ENCODE measurements at regions not wholly inside any gene's neighbourhood (a gene's known extent, or its start where the extent isn't known, plus 50 kb on each side); places are given as distances from the start of the nearest gene placed in this dataset.
A peak's percentile ranks its signal among the peaks of the same experiment; 100 is the strongest.
"Not testable (repeated sequence)": the region's sequence is repeated elsewhere in the genome, so short reads cannot be mapped to it uniquely, and the experiment has no call there.

DNA sequence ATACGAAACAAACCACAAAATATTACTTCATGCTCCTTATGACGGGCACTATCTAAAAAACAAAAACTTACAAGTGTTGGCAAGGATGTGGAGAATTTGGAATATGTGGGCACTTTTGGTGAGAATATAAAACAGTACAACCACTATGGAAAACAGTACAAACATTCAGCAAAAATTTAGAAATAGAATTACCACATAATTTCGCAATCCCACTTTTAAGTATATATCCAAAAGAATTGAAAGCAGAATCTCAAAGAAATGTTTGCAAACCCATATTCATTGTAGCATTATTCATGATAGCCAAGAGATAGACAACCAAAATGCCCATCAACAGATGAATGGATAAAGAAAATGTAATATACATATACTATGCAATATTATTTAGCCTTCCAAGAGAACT lies 1173.7 kb upstream of the PRR20A start:
- no peak for DNase-seq (ENCODE audit: low read depth in 4 of 6, low spot score in 6 of 6)
- H3K36me3 ChIP-seq (ENCODE audit: control insufficient read depth, insufficient read depth, low read length) = no peaks in the 10 kb centered on the region
- H3K4me3 ChIP-seq (ENCODE audit: low read depth, low read length) = no peak overlapping the region
- WGBS (ENCODE audit: insufficient coverage) = no CpG with 5 or more reads among the region's 3 CpGs
- H3K27me3 ChIP-seq (ENCODE audit: control insufficient read depth, insufficient read depth, low read length) = no peaks in the 10 kb centered on the region
- no peak overlapping the region for H3K27ac ChIP-seq (ENCODE audit: low read depth, low read length)
- no peaks in the 10 kb centered on the region for H3K9me3 ChIP-seq (ENCODE audit: control insufficient read depth, insufficient read depth, low read length)
- no peaks in the 10 kb centered on the region for H3K4me1 ChIP-seq (ENCODE audit: control insufficient read depth, insufficient read depth, low read length)

DNA sequence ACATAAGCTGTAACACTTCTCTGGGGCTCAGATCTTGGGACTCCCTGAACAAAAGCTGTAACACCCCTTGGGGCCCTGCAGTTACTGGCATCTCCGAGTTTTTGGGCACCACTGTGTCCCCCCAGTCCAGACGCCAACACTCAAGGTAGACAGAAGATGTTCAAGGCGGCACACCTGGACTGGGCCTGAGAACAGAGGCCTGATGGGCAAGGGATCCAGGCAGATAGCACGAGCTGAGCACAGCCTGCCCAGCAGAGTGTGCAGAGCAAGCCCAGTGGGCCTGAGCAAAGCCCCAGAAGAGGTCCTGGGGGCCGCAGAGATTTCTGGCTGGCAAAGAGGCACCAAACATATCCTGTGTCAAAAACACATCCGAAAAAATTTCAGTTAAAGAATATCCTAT lies 1163.3 kb upstream of the PRR20A start:
- Histone ChIP-seq H3K4me3 (ENCODE audit: low read depth, low read length) (no peak overlapping the region), H3K27me3 (ENCODE audit: control insufficient read depth, insufficient read depth, low read length) (no peaks in the 10 kb centered on the region), H3K36me3 (ENCODE audit: control insufficient read depth, insufficient read depth, low read length) (no peaks in the 10 kb centered on the region), H3K27ac (ENCODE audit: low read depth, low read length) (no peak overlapping the region), H3K4me1 (ENCODE audit: control insufficient read depth, insufficient read depth, low read length) (no peaks in the 10 kb centered on the region), H3K9me3 (ENCODE audit: control insufficient read depth, insufficient read depth, low read length) (no peaks in the 10 kb centered on the region)
- 88% methylated on average over 4 of the region's 6 CpGs for WGBS (ENCODE audit: insufficient coverage)
- no peak for DNase-seq (ENCODE audit: low read depth in 4 of 6, low spot score in 6 of 6)

DNA sequence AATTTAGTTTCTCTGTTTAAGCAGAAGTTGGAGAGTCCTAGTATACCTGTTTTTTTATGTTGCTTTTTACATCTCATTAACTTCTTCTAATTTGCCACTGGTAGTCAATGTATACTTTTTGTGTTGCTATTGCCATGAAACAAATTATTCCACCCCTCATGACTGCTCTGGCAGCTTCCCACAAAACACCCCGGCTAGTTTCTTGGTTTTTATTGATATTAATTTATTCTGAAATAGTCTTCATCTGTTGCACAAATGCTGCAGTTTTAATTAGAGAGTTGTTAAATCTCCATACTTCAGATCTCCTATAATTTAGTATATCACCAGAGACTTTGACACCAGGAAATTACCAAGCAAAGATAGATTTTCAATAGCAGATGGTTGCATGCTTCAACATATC lies 1159.3 kb upstream of the PRR20A start:
- no CpG with 5 or more reads among the region's 1 CpG for WGBS (ENCODE audit: insufficient coverage)

DNA sequence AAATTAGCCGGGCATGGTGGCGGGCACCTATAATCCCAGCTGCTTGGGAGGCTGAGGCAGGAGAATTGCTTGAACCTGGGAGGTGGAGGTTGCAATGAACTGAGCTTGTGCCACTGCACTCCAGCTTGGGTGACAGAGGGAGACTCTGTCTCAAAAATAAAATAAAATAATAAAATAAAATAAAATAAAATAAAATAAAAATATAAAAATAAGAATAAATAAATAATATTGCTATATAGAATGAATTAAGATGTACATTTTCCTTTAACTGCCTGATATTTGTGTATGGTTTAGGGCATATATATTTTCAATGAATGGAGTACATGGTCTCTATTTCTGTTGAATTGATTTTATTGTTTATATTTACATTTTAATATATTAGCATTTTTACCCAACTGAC lies 1156.7 kb upstream of the PRR20A start:
- H3K4me1 ChIP-seq (ENCODE audit: control insufficient read depth, insufficient read depth, low read length); H3K36me3 ChIP-seq (ENCODE audit: control insufficient read depth, insufficient read depth, low read length); H3K27ac ChIP-seq (ENCODE audit: low read depth, low read length); H3K4me3 ChIP-seq (ENCODE audit: low read depth, low read length); H3K27me3 ChIP-seq (ENCODE audit: control insufficient read depth, insufficient read depth, low read length); H3K9me3 ChIP-seq (ENCODE audit: control insufficient read depth, insufficient read depth, low read length); DNase-seq (ENCODE audit: low read depth in 4 of 6, low spot score in 6 of 6): not testable (repeated sequence)
- no CpG with 5 or more reads among the region's 2 CpGs for WGBS (ENCODE audit: insufficient coverage)

More for the DNA sequence above, 1159.3 kb upstream of the PRR20A start:
- peak in 1 of 6 donors; percentile 65 for DNase-seq (ENCODE audit: low read depth in 4 of 6, low spot score in 6 of 6)
- Histone ChIP-seq H3K9me3 (ENCODE audit: control insufficient read depth, insufficient read depth, low read length) (no peaks in the 10 kb centered on the region), H3K4me3 (ENCODE audit: low read depth, low read length) (no peak overlapping the region), H3K4me1 (ENCODE audit: control insufficient read depth, insufficient read depth, low read length) (no peaks in the 10 kb centered on the region), H3K27ac (ENCODE audit: low read depth, low read length) (no peak overlapping the region), H3K36me3 (ENCODE audit: control insufficient read depth, insufficient read depth, low read length) (no peaks in the 10 kb centered on the region), H3K27me3 (ENCODE audit: control insufficient read depth, insufficient read depth, low read length) (no peaks in the 10 kb centered on the region)

DNA sequence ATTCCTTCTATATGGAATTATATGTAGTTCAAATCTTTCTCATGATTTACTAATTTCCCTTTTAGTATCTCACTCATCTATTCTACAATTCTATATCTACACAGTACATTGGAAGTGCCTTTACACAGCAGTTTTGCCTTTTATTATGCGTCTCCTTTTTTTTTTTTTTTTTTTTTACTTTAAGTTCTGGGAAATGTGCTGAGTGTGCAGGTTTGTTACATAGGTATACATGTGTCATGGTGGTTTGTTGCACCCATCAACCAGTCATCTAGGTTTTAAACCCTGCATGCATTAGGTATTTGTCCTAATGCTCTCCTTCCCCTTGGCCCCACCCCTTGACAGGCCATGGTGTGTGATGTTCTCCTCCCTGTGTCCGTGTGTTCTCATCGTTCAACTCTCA lies 1150.1 kb upstream of the PRR20A start:
- Histone ChIP-seq H3K4me3 (ENCODE audit: low read depth, low read length) (no peak overlapping the region), H3K27me3 (ENCODE audit: control insufficient read depth, insufficient read depth, low read length) (no peaks in the 10 kb centered on the region), H3K27ac (ENCODE audit: low read depth, low read length) (no peak overlapping the region), H3K36me3 (ENCODE audit: control insufficient read depth, insufficient read depth, low read length) (no peaks in the 10 kb centered on the region), H3K9me3 (ENCODE audit: control insufficient read depth, insufficient read depth, low read length) (no peaks in the 10 kb centered on the region), H3K4me1 (ENCODE audit: control insufficient read depth, insufficient read depth, low read length) (no peaks in the 10 kb centered on the region)
- DNase-seq (ENCODE audit: low read depth in 4 of 6, low spot score in 6 of 6) = no peak
- WGBS (ENCODE audit: insufficient coverage) = no CpG with 5 or more reads among the region's 3 CpGs

DNA sequence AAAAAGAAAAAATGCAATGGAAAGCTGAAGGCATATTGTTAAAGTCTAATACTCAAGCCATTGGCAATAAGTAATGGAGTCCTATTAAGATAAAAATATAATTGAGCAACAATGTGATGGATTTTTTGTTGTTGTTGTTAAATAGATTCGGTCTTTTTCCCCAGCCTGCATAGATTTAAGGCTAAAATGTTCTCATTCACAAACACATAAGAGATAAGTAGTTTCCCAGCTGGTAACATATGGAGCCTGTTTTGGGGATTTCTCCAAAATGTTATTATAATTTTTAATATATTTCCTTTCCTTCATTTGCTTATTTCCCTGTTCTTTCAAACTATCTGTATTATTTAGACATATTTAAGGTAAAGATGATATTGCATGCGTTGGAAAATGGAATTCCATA lies 1149.1 kb upstream of the PRR20A start:
- Histone ChIP-seq H3K4me3 (ENCODE audit: low read depth, low read length) (no peak overlapping the region), H3K9me3 (ENCODE audit: control insufficient read depth, insufficient read depth, low read length) (no peaks in the 10 kb centered on the region), H3K4me1 (ENCODE audit: control insufficient read depth, insufficient read depth, low read length) (no peaks in the 10 kb centered on the region), H3K27me3 (ENCODE audit: control insufficient read depth, insufficient read depth, low read length) (no peaks in the 10 kb centered on the region), H3K27ac (ENCODE audit: low read depth, low read length) (no peak overlapping the region), H3K36me3 (ENCODE audit: control insufficient read depth, insufficient read depth, low read length) (no peaks in the 10 kb centered on the region)
- no CpG with 5 or more reads among the region's 2 CpGs for WGBS (ENCODE audit: insufficient coverage)
- no peak for DNase-seq (ENCODE audit: low read depth in 4 of 6, low spot score in 6 of 6)

DNA sequence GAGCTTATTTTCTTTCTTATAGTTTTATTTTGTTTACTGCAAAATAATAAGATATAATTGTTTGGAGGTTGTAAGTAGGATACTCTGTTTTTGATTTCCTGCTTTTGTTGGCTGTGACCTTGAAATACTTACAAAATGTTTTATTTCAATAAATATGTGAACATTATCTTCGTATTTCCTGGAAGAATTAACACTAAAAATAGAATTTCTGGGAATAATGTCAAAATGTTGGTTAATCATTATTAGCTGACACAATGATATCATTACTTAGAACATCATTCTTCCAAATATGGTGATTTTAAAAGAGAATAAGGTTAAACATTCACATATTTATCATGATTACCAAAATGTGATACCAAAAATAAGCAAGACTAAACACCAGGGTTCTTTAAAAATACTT lies 1148.6 kb upstream of the PRR20A start:
- H3K4me1 ChIP-seq (ENCODE audit: control insufficient read depth, insufficient read depth, low read length) = no peaks in the 10 kb centered on the region
- no CpG with 5 or more reads among the region's 1 CpG for WGBS (ENCODE audit: insufficient coverage)
- H3K27me3 ChIP-seq (ENCODE audit: control insufficient read depth, insufficient read depth, low read length) = no peaks in the 10 kb centered on the region
- no peaks in the 10 kb centered on the region for H3K9me3 ChIP-seq (ENCODE audit: control insufficient read depth, insufficient read depth, low read length)
- no peaks in the 10 kb centered on the region for H3K36me3 ChIP-seq (ENCODE audit: control insufficient read depth, insufficient read depth, low read length)
- no peak for DNase-seq (ENCODE audit: low read depth in 4 of 6, low spot score in 6 of 6)
- H3K4me3 ChIP-seq (ENCODE audit: low read depth, low read length) = no peak overlapping the region
- H3K27ac ChIP-seq (ENCODE audit: low read depth, low read length) = no peak overlapping the region

DNA sequence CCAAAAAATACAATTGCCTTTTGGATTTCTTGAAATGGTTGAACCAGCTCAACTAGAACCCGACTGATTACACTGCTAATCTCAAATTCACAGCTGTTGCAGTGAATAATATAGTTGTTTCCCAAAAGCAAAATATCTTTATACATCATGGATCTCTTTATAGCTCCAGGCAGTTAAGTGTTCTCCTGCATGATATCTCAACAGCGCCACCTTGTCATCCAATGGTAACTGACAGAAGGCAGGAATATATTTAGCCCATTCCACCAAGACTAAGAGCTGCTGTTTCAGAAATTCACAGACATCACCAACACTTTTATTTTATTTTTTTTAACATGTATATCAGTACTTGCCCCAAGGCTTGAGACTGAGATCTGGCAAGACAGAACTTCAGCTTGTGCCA lies 1141.0 kb upstream of the PRR20A start:
- no peaks in the 10 kb centered on the region for H3K4me1 ChIP-seq (ENCODE audit: control insufficient read depth, insufficient read depth, low read length)
- no CpG with 5 or more reads among the region's 2 CpGs for WGBS (ENCODE audit: insufficient coverage)
- no peak for DNase-seq (ENCODE audit: low read depth in 4 of 6, low spot score in 6 of 6)

DNA sequence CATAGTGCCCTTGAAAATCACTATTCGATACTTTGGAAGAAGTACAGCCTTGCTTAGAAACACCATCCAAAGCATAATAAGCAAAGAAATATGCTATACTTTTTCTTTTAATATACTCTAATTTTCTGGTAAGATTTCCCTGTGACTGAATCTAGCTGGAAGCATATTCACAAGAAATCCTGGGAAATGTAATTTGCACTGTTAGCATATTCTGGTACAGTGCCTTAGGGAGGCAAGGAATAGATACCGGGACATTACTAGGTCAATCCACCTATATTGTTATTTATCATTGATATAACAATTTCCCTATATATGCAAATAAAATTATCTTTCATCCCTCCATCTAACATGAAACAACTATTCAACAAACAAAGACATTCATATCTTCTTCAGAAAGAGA lies 1131.3 kb upstream of the PRR20A start:
- no CpG with 5 or more reads among the region's 2 CpGs for WGBS (ENCODE audit: insufficient coverage)
- no peaks in the 10 kb centered on the region for H3K27me3 ChIP-seq (ENCODE audit: control insufficient read depth, insufficient read depth, low read length)
- no peaks in the 10 kb centered on the region for H3K36me3 ChIP-seq (ENCODE audit: control insufficient read depth, insufficient read depth, low read length)
- H3K27ac ChIP-seq (ENCODE audit: low read depth, low read length) = no peak overlapping the region
- no peak for DNase-seq (ENCODE audit: low read depth in 4 of 6, low spot score in 6 of 6)
- no peak overlapping the region for H3K4me3 ChIP-seq (ENCODE audit: low read depth, low read length)
- H3K9me3 ChIP-seq (ENCODE audit: control insufficient read depth, insufficient read depth, low read length) = no peaks in the 10 kb centered on the region
- no peaks in the 10 kb centered on the region for H3K4me1 ChIP-seq (ENCODE audit: control insufficient read depth, insufficient read depth, low read length)

More for the DNA sequence above, 1141.0 kb upstream of the PRR20A start:
- no peaks in the 10 kb centered on the region for H3K27me3 ChIP-seq (ENCODE audit: control insufficient read depth, insufficient read depth, low read length)
- H3K27ac ChIP-seq (ENCODE audit: low read depth, low read length) = no peak overlapping the region
- H3K36me3 ChIP-seq (ENCODE audit: control insufficient read depth, insufficient read depth, low read length) = no peaks in the 10 kb centered on the region
- no peaks in the 10 kb centered on the region for H3K9me3 ChIP-seq (ENCODE audit: control insufficient read depth, insufficient read depth, low read length)
- H3K4me3 ChIP-seq (ENCODE audit: low read depth, low read length) = no peak overlapping the region

DNA sequence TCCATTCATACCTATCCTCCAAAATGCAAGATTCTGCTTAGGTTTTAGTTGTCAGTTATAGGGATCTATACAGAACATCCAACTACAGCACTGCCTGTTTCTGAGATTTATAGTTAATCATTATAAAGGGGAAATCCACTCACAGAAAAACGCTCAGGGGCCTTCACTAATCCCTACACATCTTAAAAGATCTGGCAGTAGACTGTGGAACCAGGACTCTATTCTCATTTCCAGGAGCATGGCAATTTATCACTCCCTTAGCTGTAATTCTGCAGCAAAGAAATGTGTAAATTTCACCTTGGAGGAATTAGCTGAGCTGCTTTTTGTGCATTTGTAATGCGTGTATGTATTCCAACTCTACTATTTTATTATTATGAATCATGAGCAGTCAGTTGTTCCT lies 1128.1 kb upstream of the PRR20A start:
- Histone ChIP-seq H3K4me1 (ENCODE audit: control insufficient read depth, insufficient read depth, low read length) (no peaks in the 10 kb centered on the region), H3K4me3 (ENCODE audit: low read depth, low read length) (no peak overlapping the region), H3K9me3 (ENCODE audit: control insufficient read depth, insufficient read depth, low read length) (no peaks in the 10 kb centered on the region), H3K27ac (ENCODE audit: low read depth, low read length) (no peak overlapping the region), H3K36me3 (ENCODE audit: control insufficient read depth, insufficient read depth, low read length) (no peaks in the 10 kb centered on the region), H3K27me3 (ENCODE audit: control insufficient read depth, insufficient read depth, low read length) (no peaks in the 10 kb centered on the region)
- no CpG with 5 or more reads among the region's 2 CpGs for WGBS (ENCODE audit: insufficient coverage)
- DNase-seq (ENCODE audit: low read depth in 4 of 6, low spot score in 6 of 6) = peak in 2 of 6 donors; percentile 7 to 83
